Vagina (tissue), 2 donors: ENCODE measurements at regions not wholly inside any gene's neighbourhood (a gene's known extent, or its start where the extent isn't known, plus 50 kb on each side); places are given as distances from the start of the nearest gene placed in this dataset.

Source experiments
- POLR2A ChIP-seq, 2 donors: fragments of 450-650 bp; IDR thresholded peaks; one replicate each; pipeline ENCODE4 v1.6.1; 2017; ENCODE audit warnings: antibody characterized with exemption in 2 of 2, mild to moderate bottlenecking in 2 of 2, moderate library complexity in 2 of 2
- TF ChIP-seq, protein P1 (sequence below), 3 experiments: fragments of 450-650 bp in 2 of 3; fragments of 200-600 bp in 1 of 3; sonication (generic) in 1 of 3; IDR thresholded peaks; one replicate each; pipeline ENCODE4 v1.5.1; 2017 to 2019; ENCODE audit warnings: antibody characterized with exemption in 3 of 3, mild to moderate bottlenecking in 2 of 3, moderate library complexity in 2 of 3

DNA sequence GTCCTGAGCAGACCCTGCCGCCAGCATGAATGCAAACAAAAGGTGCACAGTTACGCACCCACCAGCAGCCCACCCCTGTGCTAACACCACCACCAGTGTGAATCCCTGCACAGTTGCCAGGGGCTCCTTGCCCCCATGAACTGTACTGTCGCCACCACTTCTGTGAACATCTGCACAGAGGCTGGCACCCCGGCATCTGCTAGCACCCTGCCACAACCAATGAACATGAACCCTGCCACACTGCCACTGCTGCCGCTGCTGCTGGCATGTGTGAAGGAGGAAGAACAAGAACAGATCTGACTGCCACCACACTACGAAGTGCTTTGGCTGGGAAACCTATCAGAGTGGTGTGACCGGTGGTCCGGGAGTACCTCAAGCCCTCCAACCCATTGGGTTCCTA is 261.3 kb downstream of the PARM1 start:
- TF ChIP-seq, protein P1, sequence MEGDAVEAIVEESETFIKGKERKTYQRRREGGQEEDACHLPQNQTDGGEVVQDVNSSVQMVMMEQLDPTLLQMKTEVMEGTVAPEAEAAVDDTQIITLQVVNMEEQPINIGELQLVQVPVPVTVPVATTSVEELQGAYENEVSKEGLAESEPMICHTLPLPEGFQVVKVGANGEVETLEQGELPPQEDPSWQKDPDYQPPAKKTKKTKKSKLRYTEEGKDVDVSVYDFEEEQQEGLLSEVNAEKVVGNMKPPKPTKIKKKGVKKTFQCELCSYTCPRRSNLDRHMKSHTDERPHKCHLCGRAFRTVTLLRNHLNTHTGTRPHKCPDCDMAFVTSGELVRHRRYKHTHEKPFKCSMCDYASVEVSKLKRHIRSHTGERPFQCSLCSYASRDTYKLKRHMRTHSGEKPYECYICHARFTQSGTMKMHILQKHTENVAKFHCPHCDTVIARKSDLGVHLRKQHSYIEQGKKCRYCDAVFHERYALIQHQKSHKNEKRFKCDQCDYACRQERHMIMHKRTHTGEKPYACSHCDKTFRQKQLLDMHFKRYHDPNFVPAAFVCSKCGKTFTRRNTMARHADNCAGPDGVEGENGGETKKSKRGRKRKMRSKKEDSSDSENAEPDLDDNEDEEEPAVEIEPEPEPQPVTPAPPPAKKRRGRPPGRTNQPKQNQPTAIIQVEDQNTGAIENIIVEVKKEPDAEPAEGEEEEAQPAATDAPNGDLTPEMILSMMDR (IDR thresholded peaks at IDR 0.05) = no peak
- no peak for TF ChIP-seq POLR2A (IDR thresholded peaks at IDR 0.05)
